GM11168 (cell line): ENCODE measurements at regions not wholly inside any gene's neighbourhood (a gene's known extent, or its start where the extent isn't known, plus 50 kb on each side); places are given as distances from the start of the nearest gene placed in this dataset.

Experiments
- in situ Hi-C: fragments of 300-500 bp; cut with MboI; formaldehyde crosslinking; loops from one replicate; pipeline ENCODE4 v1.12.0; 2022; ENCODE audit warnings: low sequenced_read_pairs; ENCODE audit not compliant: unreplicated experiment

GRCh38 chr3:55343486-55344357, 143.4 kb downstream of the WNT5A start:
- in situ Hi-C loops: no loop called here

- in situ Hi-C loops: no loop called here
Observed at GRCh38 chr3:55341502-55342031, 145.5 kb downstream of the WNT5A start.

GRCh38 chr3:55339819-55340218, 147.3 kb downstream of the WNT5A start:
- in situ Hi-C loops: no loop called here

GRCh38 chr3:55339390-55339789, 147.7 kb downstream of the WNT5A start:
- in situ Hi-C loops: no loop called here

GRCh38 chr3:55337641-55338180, 149.4 kb downstream of the WNT5A start:
- in situ Hi-C loops: no loop called here

GRCh38 chr3:55333923-55334322, 153.2 kb downstream of the WNT5A start:
- in situ Hi-C loops: no loop called here

- in situ Hi-C loops: no loop called here
Observed at GRCh38 chr3:55333046-55333445, 154.1 kb downstream of the WNT5A start.

- in situ Hi-C loops: no loop called here
Observed at GRCh38 chr3:55332176-55332575, 154.9 kb downstream of the WNT5A start.

- in situ Hi-C loops: no loop called here
Observed at GRCh38 chr3:55331524-55331923, 155.6 kb downstream of the WNT5A start.

- in situ Hi-C loops: no loop called here
Observed at GRCh38 chr3:55330756-55331155, 156.3 kb downstream of the WNT5A start.

GRCh38 chr3:55330355-55330754, 156.8 kb downstream of the WNT5A start:
- in situ Hi-C loops: no loop called here

- in situ Hi-C loops: no loop called here
Observed at GRCh38 chr3:55329849-55330248, 157.3 kb downstream of the WNT5A start.

- in situ Hi-C loops: no loop called here
Observed at GRCh38 chr3:55327131-55327920, 159.8 kb downstream of the WNT5A start.

GRCh38 chr3:55322638-55323037, 164.5 kb downstream of the WNT5A start:
- in situ Hi-C loops: no loop called here

- in situ Hi-C loops: no loop called here
Observed at GRCh38 chr3:55320928-55321327, 166.2 kb downstream of the WNT5A start.

- in situ Hi-C loops: no loop called here
Observed at GRCh38 chr3:55315396-55315795, 171.7 kb downstream of the WNT5A start.

GRCh38 chr3:55313666-55314065, 173.4 kb downstream of the WNT5A start:
- in situ Hi-C loops: no loop called here

- in situ Hi-C loops: no loop called here
Observed at GRCh38 chr3:55309336-55309735, 177.8 kb downstream of the WNT5A start.

- in situ Hi-C loops: no loop called here
Observed at GRCh38 chr3:55307622-55308021, 179.5 kb downstream of the WNT5A start.

GRCh38 chr3:55305696-55306485, 181.2 kb downstream of the WNT5A start:
- in situ Hi-C loops: no loop called here
